H1 (cell line): ENCODE measurements at regions not wholly inside any gene's neighbourhood (a gene's known extent, or its start where the extent isn't known, plus 50 kb on each side); places are given as distances from the start of the nearest gene placed in this dataset.

Experiments used
- CTCF ChIA-PET: fragments of 300-600 bp; sonication (Branson Sonifier 250); formaldehyde crosslinking; loops from one replicate; lab custom pipeline; 2021; ENCODE audit not compliant: partially characterized antibody; lab: Charles Lee
- POLR2A ChIA-PET: fragments of 300-600 bp; sonication (Branson Sonifier 250); formaldehyde crosslinking; loops from one replicate; lab custom pipeline; 2021; ENCODE audit warnings: inconsistent platforms; ENCODE audit not compliant: partially characterized antibody; lab: Charles Lee
- DNase-seq, 2 experiments: peaks; one replicate each; pipeline versions ENCODE4 v3.0.0 to v3.0.0-alpha.2; 2010 to 2022; ENCODE audit warnings: low spot score in 2 of 2, low read depth in 1 of 2, mixed read lengths in 1 of 2
- FAIRE-seq: peaks from 2 replicates; lab custom pipeline; 2011; peaks lifted over from hg19 to GRCh38; lab: Jason Lieb, UNC
- H2AFZ ChIP-seq: 2 replicates; pipeline ENCODE4 v1.8.1; 2012; ENCODE audit warnings: low read length, inconsistent platforms
- H2AK5ac ChIP-seq: 2 replicates; pipeline ENCODE4 v1.6.1; 2013; ENCODE audit warnings: low read depth, low read length
- H2BK120ac ChIP-seq: replicated peaks from 2 replicates; pipeline ENCODE3; 2013; ENCODE audit warnings: low read depth, low read length, inconsistent platforms
- H2BK12ac ChIP-seq: 2 replicates; pipeline ENCODE4 v1.6.1; 2013; ENCODE audit warnings: low read depth, low read length
- H2BK15ac ChIP-seq: 2 replicates; pipeline ENCODE4 v1.6.1; 2013; ENCODE audit warnings: low read length
- H2BK20ac ChIP-seq: 2 replicates; pipeline ENCODE4 v1.6.1; 2013; ENCODE audit warnings: low read length
- H2BK5ac ChIP-seq: 2 replicates; pipeline ENCODE4 v1.6.1; 2013; ENCODE audit warnings: low read depth, low read length
- H3K14ac ChIP-seq: 2 replicates; pipeline ENCODE4 v1.6.1; 2013; ENCODE audit warnings: inconsistent platforms; ENCODE audit not compliant: insufficient read length
- H3K18ac ChIP-seq: 2 replicates; pipeline ENCODE4 v1.6.1; 2013; ENCODE audit warnings: low read length; ENCODE audit errors: extremely low read depth
- H3K23ac ChIP-seq: 2 replicates; pipeline ENCODE4 v1.6.1; 2013; ENCODE audit warnings: inconsistent platforms; ENCODE audit not compliant: insufficient read length
- H3K23me2 ChIP-seq: 2 replicates; pipeline ENCODE4 v1.6.1; 2013; ENCODE audit warnings: low read depth, low read length
- H3K27ac ChIP-seq: 2 replicates; pipeline ENCODE4 v1.6.1; 2011; ENCODE audit warnings: low read depth, low read length, inconsistent platforms
- H3K27me3 ChIP-seq, 4 experiments: replicated peaks in 1 of 4; 1 replicate in 1 of 4; 2 replicates in 3 of 4; pipeline versions ENCODE4 v1.6.1 to v1.8.1; 2011 to 2013; ENCODE audit warnings: low read length in 3 of 4, mild to moderate bottlenecking in 3 of 4, inconsistent platforms in 2 of 4, mixed read lengths in 2 of 4, moderate library complexity in 1 of 4; ENCODE audit not compliant: control insufficient read depth in 3 of 4, insufficient read depth in 3 of 4; ENCODE audit errors: extremely low read depth in 1 of 4
- H3K36me3 ChIP-seq, 4 experiments: 2 replicates each; pipeline versions ENCODE4 v1.6.1 to v1.8.1; 2011 to 2013; ENCODE audit warnings: mild to moderate bottlenecking in 4 of 4, low read length in 3 of 4, moderate library complexity in 2 of 4, control low read depth in 1 of 4, inconsistent platforms in 1 of 4; ENCODE audit not compliant: insufficient read depth in 4 of 4, control insufficient read depth in 2 of 4
- H3K4ac ChIP-seq: replicated peaks from 2 replicates; pipeline ENCODE3; 2013; ENCODE audit warnings: low read length, low read depth, mixed read lengths, inconsistent platforms; ENCODE audit not compliant: insufficient read length
- H3K4me1 ChIP-seq, 4 experiments: replicated peaks in 1 of 4; 1 replicate in 1 of 4; 2 replicates in 3 of 4; pipeline versions ENCODE4 v1.6.1 to v1.8.1; 2011 to 2013; ENCODE audit warnings: low read length in 3 of 4, inconsistent platforms in 2 of 4, mixed read lengths in 1 of 4; ENCODE audit not compliant: insufficient read depth in 4 of 4, control insufficient read depth in 3 of 4
- H3K4me2 ChIP-seq, 2 experiments: 2 replicates each; pipeline versions ENCODE4 v1.6.1 to v1.8.1; 2011 to 2013; ENCODE audit warnings: low read depth in 2 of 2, low read length in 2 of 2, control low read depth in 1 of 2, inconsistent platforms in 1 of 2, mild to moderate bottlenecking in 1 of 2; ENCODE audit not compliant: insufficient read depth in 1 of 2
- H3K4me3 ChIP-seq, 4 experiments: fragments of 200-600, 300-600 bp in 1 of 4; sonication (generic), shearing (Covaris generic), sonication (Bioruptor Twin) in 1 of 4; 2 replicates each; pipeline versions ENCODE4 v1.5.1 to v1.8.1; 2011 to 2016; ENCODE audit warnings: low read length in 4 of 4, low read depth in 3 of 4, control low read depth in 2 of 4, inconsistent platforms in 2 of 4, mild to moderate bottlenecking in 2 of 4, mixed read lengths in 1 of 4, moderate library complexity in 1 of 4; ENCODE audit not compliant: insufficient read depth in 2 of 4; ENCODE audit errors: extremely low read depth in 1 of 4
- H3K56ac ChIP-seq: replicated peaks from 2 replicates; pipeline ENCODE3; 2013; ENCODE audit warnings: low read depth, mild to moderate bottlenecking, mixed read lengths, low read length, inconsistent platforms; ENCODE audit not compliant: insufficient read length
- H3K79me1 ChIP-seq: 2 replicates; pipeline ENCODE4 v1.6.1; 2013; ENCODE audit warnings: low read depth, low read length, control low read depth
- H3K79me2 ChIP-seq, 2 experiments: 2 replicates each; pipeline versions ENCODE4 v1.6.1 to v1.8.1; 2012 to 2013; ENCODE audit warnings: low read length in 2 of 2, mild to moderate bottlenecking in 2 of 2, inconsistent platforms in 1 of 2; ENCODE audit not compliant: insufficient read depth in 2 of 2, control insufficient read depth in 1 of 2
- H3K9ac ChIP-seq, 4 experiments: replicated peaks in 1 of 4; 1 replicate in 1 of 4; 2 replicates in 3 of 4; pipeline versions ENCODE4 v1.6.1 to v1.8.1; 2011 to 2013; ENCODE audit warnings: low read depth in 3 of 4, low read length in 3 of 4, control low read depth in 2 of 4, mild to moderate bottlenecking in 2 of 4, moderate library complexity in 2 of 4, inconsistent platforms in 1 of 4; ENCODE audit errors: extremely low read depth in 1 of 4
- H3K9me3 ChIP-seq, 2 experiments: 2 replicates each; pipeline versions ENCODE4 v1.6.1 to v1.8.1; 2012 to 2013; ENCODE audit warnings: mild to moderate bottlenecking in 2 of 2, moderate library complexity in 2 of 2, control low read depth in 1 of 2, inconsistent platforms in 1 of 2, low read depth in 1 of 2, low read length in 1 of 2, mixed read lengths in 1 of 2; ENCODE audit not compliant: insufficient read depth in 2 of 2
- H4K20me1 ChIP-seq, 2 experiments: replicated peaks in 1 of 2; 2 replicates each; pipeline versions ENCODE3 to v1.8.1; 2011 to 2013; ENCODE audit warnings: inconsistent platforms in 2 of 2, low read length in 2 of 2, mild to moderate bottlenecking in 1 of 2; ENCODE audit not compliant: insufficient read depth in 2 of 2, control insufficient read depth in 1 of 2
- H4K5ac ChIP-seq: 2 replicates; pipeline ENCODE4 v1.6.1; 2013; ENCODE audit warnings: low read length, low read depth, mixed read lengths, inconsistent platforms; ENCODE audit not compliant: insufficient read length
- H4K8ac ChIP-seq: 2 replicates; pipeline ENCODE4 v1.8.0; 2013; ENCODE audit warnings: mild to moderate bottlenecking, moderate library complexity, low read length, inconsistent platforms; ENCODE audit not compliant: insufficient read depth; ENCODE audit errors: extremely low read depth
- H4K91ac ChIP-seq: replicated peaks from 2 replicates; pipeline ENCODE3; 2013; ENCODE audit warnings: low read length, mixed read lengths, inconsistent platforms; ENCODE audit not compliant: insufficient read length
- CBX5 ChIP-seq: fragments of 300-800, 300-1000 bp; sonication (generic); IDR thresholded peaks from 2 replicates; pipeline ENCODE4 v1.7.1; 2016; ENCODE audit warnings: antibody characterized with exemption, low read length, low read depth
- MAFK ChIP-seq: IDR thresholded peaks from 2 replicates; pipeline ENCODE4 v1.6.1; 2012; ENCODE audit warnings: low read depth, mild to moderate bottlenecking, improper control_type of control experiment, low read length
- RNF2 ChIP-seq: fragments of 200-900, 300-1000 bp; sonication (generic); IDR thresholded peaks from 2 replicates; pipeline ENCODE4 v1.7.1; 2016; ENCODE audit warnings: borderline replicate concordance, low read depth, mild to moderate bottlenecking, antibody characterized with exemption, low read length; ENCODE audit not compliant: poor library complexity, severe bottlenecking; ENCODE audit errors: missing control alignments
- SP1 ChIP-seq: IDR thresholded peaks from 2 replicates; pipeline ENCODE4 v1.6.1; 2011; ENCODE audit warnings: low read depth, low read length
- SP4 ChIP-seq: IDR thresholded peaks from 2 replicates; pipeline ENCODE4 v1.6.1; 2012; ENCODE audit warnings: low read length, inconsistent platforms
- SRF ChIP-seq: IDR thresholded peaks from 2 replicates; pipeline ENCODE4 v1.6.1; 2011; ENCODE audit warnings: mild to moderate bottlenecking, low read depth, low read length, moderate library complexity
- TAF1 ChIP-seq: IDR thresholded peaks from 2 replicates; pipeline ENCODE4 v1.6.1; 2011; ENCODE audit warnings: mild to moderate bottlenecking, low read depth, low read length
- YY1 ChIP-seq: IDR thresholded peaks from 2 replicates; pipeline ENCODE4 v1.6.1; 2011; ENCODE audit warnings: low read depth, mild to moderate bottlenecking, low read length
- WGBS, 2 experiments: shearing (Covaris generic) in 1 of 2; methylation state at CpG; one replicate each; pipeline versions ENCODE4 v1.1.6 to v1.1.7; 2013 to 2015; ENCODE audit warnings: low lambda C conversion rate in 2 of 2, mixed read lengths in 2 of 2, inconsistent platforms in 1 of 2, low coverage in 1 of 2, missing lambda C conversion rate in 1 of 2; ENCODE audit not compliant: insufficient replicate concordance in 2 of 2, insufficient coverage in 1 of 2, insufficient read length in 1 of 2; ENCODE audit errors: extremely low coverage in 1 of 2, missing lambda C conversion rate in 1 of 2; 5-methylcytosine and 5-hydroxymethylcytosine counted together
- TF ChIP-seq, protein P1 (sequence below): IDR thresholded peaks from 2 replicates; pipeline ENCODE4 v1.6.1; 2012; ENCODE audit warnings: low read length, inconsistent platforms
- TF ChIP-seq, protein P2 (sequence below): IDR thresholded peaks from 2 replicates; pipeline ENCODE4 v1.6.1; 2011; ENCODE audit warnings: low read length, improper control_type of control experiment
- TF ChIP-seq, protein P3 (sequence below): IDR thresholded peaks from 2 replicates; pipeline ENCODE4 v1.6.1; 2011; ENCODE audit warnings: low read depth, mild to moderate bottlenecking, low read length; ENCODE audit not compliant: insufficient read depth

DNA sequence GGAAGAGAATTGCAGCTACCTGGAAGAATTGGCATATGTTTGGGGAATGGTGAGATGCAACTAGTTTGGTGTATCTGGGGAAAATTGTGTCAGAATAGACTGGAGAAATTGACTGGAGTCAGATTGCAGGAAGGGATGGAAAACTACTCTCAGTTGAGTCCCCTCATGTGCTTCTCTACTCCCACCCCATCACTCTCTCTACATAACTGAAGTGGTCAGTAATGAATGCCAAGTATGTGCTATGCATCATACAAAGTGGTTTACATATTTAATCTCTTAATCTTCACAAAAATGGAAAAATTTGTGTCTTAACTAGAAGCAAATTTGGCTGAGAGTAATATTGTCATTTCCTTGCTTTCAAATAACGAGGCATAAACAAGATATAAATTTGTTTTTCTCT, 146.4 kb upstream of the TNC start:
- Histone ChIP-seq H2BK120ac (no peak overlapping the region), H3K9ac (no peak overlapping the region), H2BK5ac (no peak overlapping the region), H3K36me3 (no peaks in the 10 kb centered on the region), H3K79me1 (no peaks in the 10 kb centered on the region), H3K14ac (no peak overlapping the region), H3K4me2 (no peak overlapping the region), H3K18ac (no peak overlapping the region), H2AK5ac (no peak overlapping the region), H4K5ac (no peak overlapping the region), H4K91ac (no peak overlapping the region), H3K4me1 (no peaks in the 10 kb centered on the region), H3K27me3 (no peaks in the 10 kb centered on the region), H3K4me3 (no peak overlapping the region), H4K8ac (no peak overlapping the region), H3K27ac (no peak overlapping the region), H2BK15ac (no peak overlapping the region), H3K23me2 (no peaks in the 10 kb centered on the region), H2BK20ac (no peak overlapping the region), H3K9me3 (no peaks in the 10 kb centered on the region), H2BK12ac (no peak overlapping the region), H2AFZ (no peak overlapping the region), H3K56ac (no peak overlapping the region), H3K79me2 (no peaks in the 10 kb centered on the region), H3K23ac (no peak overlapping the region), H4K20me1 (no peaks in the 10 kb centered on the region), H3K4ac (no peak overlapping the region)
- TF ChIP-seq MAFK (no peak), SP1 (no peak), TAF1 (no peak), SP4 (no peak), CBX5 (no peak), RNF2 (no peak), SRF (no peak), YY1 (no peak)
- TF ChIP-seq, protein P1, sequence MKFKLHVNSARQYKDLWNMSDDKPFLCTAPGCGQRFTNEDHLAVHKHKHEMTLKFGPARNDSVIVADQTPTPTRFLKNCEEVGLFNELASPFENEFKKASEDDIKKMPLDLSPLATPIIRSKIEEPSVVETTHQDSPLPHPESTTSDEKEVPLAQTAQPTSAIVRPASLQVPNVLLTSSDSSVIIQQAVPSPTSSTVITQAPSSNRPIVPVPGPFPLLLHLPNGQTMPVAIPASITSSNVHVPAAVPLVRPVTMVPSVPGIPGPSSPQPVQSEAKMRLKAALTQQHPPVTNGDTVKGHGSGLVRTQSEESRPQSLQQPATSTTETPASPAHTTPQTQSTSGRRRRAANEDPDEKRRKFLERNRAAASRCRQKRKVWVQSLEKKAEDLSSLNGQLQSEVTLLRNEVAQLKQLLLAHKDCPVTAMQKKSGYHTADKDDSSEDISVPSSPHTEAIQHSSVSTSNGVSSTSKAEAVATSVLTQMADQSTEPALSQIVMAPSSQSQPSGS = no peak
- TF ChIP-seq, protein P2, sequence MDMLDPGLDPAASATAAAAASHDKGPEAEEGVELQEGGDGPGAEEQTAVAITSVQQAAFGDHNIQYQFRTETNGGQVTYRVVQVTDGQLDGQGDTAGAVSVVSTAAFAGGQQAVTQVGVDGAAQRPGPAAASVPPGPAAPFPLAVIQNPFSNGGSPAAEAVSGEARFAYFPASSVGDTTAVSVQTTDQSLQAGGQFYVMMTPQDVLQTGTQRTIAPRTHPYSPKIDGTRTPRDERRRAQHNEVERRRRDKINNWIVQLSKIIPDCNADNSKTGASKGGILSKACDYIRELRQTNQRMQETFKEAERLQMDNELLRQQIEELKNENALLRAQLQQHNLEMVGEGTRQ = no peak
- TF ChIP-seq, protein P3, sequence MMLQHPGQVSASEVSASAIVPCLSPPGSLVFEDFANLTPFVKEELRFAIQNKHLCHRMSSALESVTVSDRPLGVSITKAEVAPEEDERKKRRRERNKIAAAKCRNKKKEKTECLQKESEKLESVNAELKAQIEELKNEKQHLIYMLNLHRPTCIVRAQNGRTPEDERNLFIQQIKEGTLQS = no peak
- WGBS, 2 experiments = 79% methylated on average over 1 of the region's 1 CpG; no CpG with 5 or more reads in 1 of the 2 experiments
- CTCF ChIA-PET = no interaction called here
- no peak for DNase-seq
- POLR2A ChIA-PET = no interaction called here
- no peak for FAIRE-seq
